K562 (cell line): ENCODE measurements at regions not wholly inside any gene's neighbourhood (a gene's known extent, or its start where the extent isn't known, plus 50 kb on each side); places are given as distances from the start of the nearest gene placed in this dataset.

Source experiments
- ATAC-seq: fragments of 200-7000 bp; cut with Tn5 transposase; 3 replicates; pipeline ENCODE4 v1.9.1; 2020; ENCODE audit warnings: moderate library complexity
- BruUV-seq: library from RNA; stranded (reverse); fragments of 400-500 nt; replicated peaks from 2 replicates; lab custom pipeline; 2021; lab: Mats Ljungman, UMichigan
- CTCF ChIA-PET: fragments of 300-600 bp; formaldehyde crosslinking; extraction: SDS; loops from one replicate; lab custom pipeline; 2021; ENCODE audit warnings: low intra/inter-chr PET ratio; lab: Yijun Ruan, JAX
- POLR2A ChIA-PET: fragments of 300-600, 350-650 bp; sonication (Branson Sonifier 250); formaldehyde crosslinking; extraction: SDS; loops from one replicate; lab custom pipeline; 2021; ENCODE audit warnings: antibody characterized with exemption, inconsistent platforms; lab: Yijun Ruan, JAX
- DNase-seq, 4 experiments: peaks; one replicate each; pipeline versions ENCODE4 v3.0.0 to v3.0.0-alpha.2; 2011 to 2018; ENCODE audit warnings: low spot score in 3 of 4, mixed read lengths in 3 of 4; ENCODE audit errors: extremely low read depth in 1 of 4
- FAIRE-seq: peaks from 2 replicates; lab custom pipeline; 2011; peaks lifted over from hg19 to GRCh38; lab: Jason Lieb, UNC
- H2AFZ ChIP-seq: 2 replicates; pipeline ENCODE4 v1.6.0; 2011; ENCODE audit warnings: low read depth, low read length, control low read depth, inconsistent platforms
- H3K27ac ChIP-seq: fragments of 200-600 bp; 3 replicates; pipeline ENCODE4 v1.8.0; 2011; ENCODE audit warnings: low read depth, mild to moderate bottlenecking, control low read depth, inconsistent platforms, low read length, moderate library complexity, mixed read lengths; ENCODE audit errors: extremely low read depth
- H3K27me3 ChIP-seq, 2 experiments: fragments of 300-600 bp in 1 of 2; 2 replicates in 1 of 2; 3 replicates in 1 of 2; pipeline versions ENCODE4 v1.6.0 to v1.8.0; 2011; ENCODE audit warnings: inconsistent platforms in 2 of 2, low read length in 2 of 2, mild to moderate bottlenecking in 1 of 2, mixed read lengths in 1 of 2, moderate library complexity in 1 of 2; ENCODE audit not compliant: control insufficient read depth in 2 of 2, insufficient read depth in 2 of 2
- H3K36me3 ChIP-seq: fragments of 300-600 bp; 3 replicates; pipeline ENCODE4 v1.8.0; 2011; ENCODE audit warnings: mild to moderate bottlenecking, low read length, inconsistent platforms; ENCODE audit not compliant: control insufficient read depth, insufficient read depth
- H3K4me1 ChIP-seq, 2 experiments: fragments of 200-600 bp in 1 of 2; replicated peaks in 1 of 2; 2 replicates in 1 of 2; 3 replicates in 1 of 2; pipeline versions ENCODE4 v1.5.1 to v1.8.0; 2011; ENCODE audit warnings: inconsistent platforms in 2 of 2, low read length in 2 of 2, mild to moderate bottlenecking in 1 of 2, mixed read lengths in 1 of 2, moderate library complexity in 1 of 2; ENCODE audit not compliant: control insufficient read depth in 2 of 2, insufficient read depth in 2 of 2
- H3K4me2 ChIP-seq: 2 replicates; pipeline ENCODE4 v1.6.1; 2011; ENCODE audit warnings: low read length, control low read depth, inconsistent platforms, mixed read lengths; ENCODE audit not compliant: insufficient read depth
- H3K4me3 ChIP-seq: fragments of 200-600 bp; sonication (generic), shearing (Covaris generic); 2 replicates; pipeline ENCODE4 v1.5.1; 2016; ENCODE audit warnings: control low read depth, inconsistent platforms
- H3K79me2 ChIP-seq: fragments of 200-600 bp; 3 replicates; pipeline ENCODE4 v1.8.0; 2011; ENCODE audit warnings: low read length, inconsistent platforms; ENCODE audit not compliant: control insufficient read depth, insufficient read depth
- H3K9ac ChIP-seq, 2 experiments: 2 replicates each; pipeline versions ENCODE4 v1.6.0 to v1.6.1; 2011; ENCODE audit warnings: low read depth in 2 of 2, low read length in 2 of 2, control low read depth in 1 of 2, inconsistent platforms in 1 of 2, mild to moderate bottlenecking in 1 of 2, mixed read lengths in 1 of 2; ENCODE audit not compliant: insufficient read depth in 1 of 2
- H3K9me1 ChIP-seq: one replicate; pipeline ENCODE4 v1.6.0; 2011; ENCODE audit warnings: inconsistent platforms, mild to moderate bottlenecking, low read length, moderate library complexity; ENCODE audit not compliant: control insufficient read depth, insufficient read depth
- H3K9me3 ChIP-seq: replicated peaks from 2 replicates; pipeline ENCODE4 v1.5.1; 2011; ENCODE audit warnings: low read depth, low read length, inconsistent platforms; ENCODE audit not compliant: control insufficient read depth, insufficient read depth
- H4K20me1 ChIP-seq: replicated peaks from 2 replicates; pipeline ENCODE4 v1.6.1; 2011; ENCODE audit warnings: low read length, inconsistent platforms, mixed read lengths; ENCODE audit not compliant: control insufficient read depth, insufficient read depth
- BRF1 ChIP-seq: IDR thresholded peaks from 3 replicates; pipeline ENCODE4 v1.6.1; 2011; ENCODE audit warnings: borderline replicate concordance, mild to moderate bottlenecking; ENCODE audit not compliant: insufficient read length; ENCODE audit errors: extremely low read depth
- ETV6 ChIP-seq, 3 experiments: fragments of 150-350 bp in 1 of 3; sonication (generic) in 1 of 3; formaldehyde crosslinking in 1 of 3; IDR thresholded peaks; 2 replicates each; pipeline versions ENCODE4 v1.6.1 to v1.8.0; 2014 to 2022; ENCODE audit warnings: borderline replicate concordance in 2 of 3, low read depth in 2 of 3, antibody characterized with exemption in 1 of 3, low read length in 1 of 3, mild to moderate bottlenecking in 1 of 3, missing genetic modification reagents in 1 of 3
- FOS ChIP-seq: IDR thresholded peaks from 3 replicates; pipeline ENCODE4 v1.6.1; 2011; ENCODE audit not compliant: insufficient read length; ENCODE audit errors: extremely low read depth
- GABPB1 ChIP-seq: sonication (generic); formaldehyde crosslinking; IDR thresholded peaks from 2 replicates; pipeline ENCODE4 v1.8.0; 2022; ENCODE audit warnings: mild to moderate bottlenecking, missing genetic modification reagents
- HMBOX1 ChIP-seq: sonication (generic); IDR thresholded peaks from 2 replicates; pipeline ENCODE4 v1.6.1; 2016
- HOXB6 ChIP-seq: fragments of 250-450 bp; sonication (Bioruptor Pico); IDR thresholded peaks from 2 replicates; pipeline ENCODE4 v1.5.1; 2022; ENCODE audit warnings: mild to moderate bottlenecking, borderline replicate concordance
- KDM5B ChIP-seq: fragments of 200-600 bp; sonication (generic); IDR thresholded peaks from 2 replicates; pipeline ENCODE4 v1.6.1; 2012; ENCODE audit warnings: low read depth, mild to moderate bottlenecking, moderate library complexity, low read length, control low read depth, inconsistent platforms; ENCODE audit not compliant: insufficient replicate concordance
- NR0B1 ChIP-seq: fragments of 450-650 bp; IDR thresholded peaks from one replicate; pipeline ENCODE4 v1.6.1; 2018; ENCODE audit warnings: mild to moderate bottlenecking, moderate library complexity; ENCODE audit not compliant: partially characterized antibody
- RFX1 ChIP-seq: fragments of 450-650 bp; IDR thresholded peaks from 2 replicates; pipeline ENCODE4 v1.6.1; 2016; ENCODE audit warnings: mild to moderate bottlenecking, moderate library complexity
- SRSF9 ChIP-seq: fragments of 200-400 bp; formaldehyde crosslinking; IDR thresholded peaks from 2 replicates; pipeline ENCODE4 v1.6.1; 2017; ENCODE audit warnings: low read depth, low read length, borderline replicate concordance
- TAL1 ChIP-seq: fragments of 450-650 bp; IDR thresholded peaks from 2 replicates; pipeline ENCODE4 v1.6.1; 2016; ENCODE audit warnings: mild to moderate bottlenecking
- ZFP1 ChIP-seq: fragments of 450-650 bp; formaldehyde crosslinking; IDR thresholded peaks from 2 replicates; pipeline ENCODE4 v1.4.0; 2020; ENCODE audit warnings: mild to moderate bottlenecking, mixed read lengths
- ZNF561 ChIP-seq: fragments of 450-650 bp; formaldehyde crosslinking; conservative IDR thresholded peaks from 2 replicates; pipeline ENCODE4 v1.4.0; 2020; ENCODE audit warnings: mild to moderate bottlenecking, moderate library complexity
- ZNF586 ChIP-seq: fragments of 450-650 bp; formaldehyde crosslinking; conservative IDR thresholded peaks from 2 replicates; pipeline ENCODE4 v1.4.0; 2020; ENCODE audit warnings: mild to moderate bottlenecking, moderate library complexity
- WGBS: fragments of 100-300 bp; shearing (Covaris generic); methylation state at CpG from one replicate; pipeline ENCODE4 v1.1.6; 2016; ENCODE audit warnings: low coverage, mixed read lengths; ENCODE audit not compliant: insufficient coverage; ENCODE audit errors: missing lambda C conversion rate; 5-methylcytosine and 5-hydroxymethylcytosine counted together
- in situ Hi-C: fragments of 300-500 bp; cut with MboI; formaldehyde crosslinking; loops from 4 replicates; pipeline ENCODE4 v1.15.0; 2018; ENCODE audit warnings: inconsistent platforms, mixed read lengths
- intact Hi-C: fragments of 100-400 bp; cut with micrococcal nuclease; formaldehyde crosslinking; loops from 2 replicates; pipeline ENCODE4 v1.14.2; 2022

GRCh38 chr10:10493833-10494232, 523.8 kb upstream of the CELF2 start:
- no peaks in the 10 kb centered on the region for H3K79me2 ChIP-seq
- H3K9ac ChIP-seq, result no peak overlapping the region
- intact Hi-C loops (no loop called here), in situ Hi-C loops (no loop called here)
- CTCF ChIA-PET, result no interaction called here
- no peak overlapping the region for H2AFZ ChIP-seq
- WGBS, result 3% methylated on average over 4 of the region's 4 CpGs
- FAIRE-seq (no peak), DNase-seq (no peak), ATAC-seq (no peak)
- no peaks in the 10 kb centered on the region for H3K9me1 ChIP-seq
- POLR2A ChIA-PET, result no interaction called here
- no peaks in the 10 kb centered on the region for H3K9me3 ChIP-seq
- no peak overlapping the region for H3K4me2 ChIP-seq
- no peaks in the 10 kb centered on the region for H4K20me1 ChIP-seq
- no TSS peak for BruUV-seq
- no peaks in the 10 kb centered on the region for H3K4me1 ChIP-seq
- H3K4me3 ChIP-seq, result no peak overlapping the region
- H3K27ac ChIP-seq, result no peak overlapping the region
- H3K36me3 ChIP-seq, result no peaks in the 10 kb centered on the region
- no peak for TF ChIP-seq SRSF9
- no peak for TF ChIP-seq BRF1
- TF ChIP-seq FOS, result no peak
- no peak for TF ChIP-seq ZNF561 (CRISPR knock-in tag)
- TF ChIP-seq RFX1, result no peak
- no peak for TF ChIP-seq HOXB6 (CRISPR knock-in tag)
- TF ChIP-seq HMBOX1, result no peak
- no peak for TF ChIP-seq GABPB1 (CRISPR knock-in tag)
- TF ChIP-seq TAL1, result no peak
- no peak for TF ChIP-seq ETV6 (IDR thresholded peaks at IDR 0.05; ENCODE audit: borderline replicate concordance in 1 of 2, low read depth in 2 of 2, low read length in 1 of 2)
- no peak for TF ChIP-seq ETV6 (CRISPR knock-in tag; IDR thresholded peaks at IDR 0.05; ENCODE audit: borderline replicate concordance)
- TF ChIP-seq ZNF586 (CRISPR knock-in tag), result no peak
- TF ChIP-seq ZFP1 (CRISPR knock-in tag), result no peak
- TF ChIP-seq NR0B1, result no peak
- TF ChIP-seq KDM5B, result no peak
- no peaks in the 10 kb centered on the region for H3K27me3 ChIP-seq
